ENCODE measurements at regions not wholly inside any gene's neighbourhood (a gene's known extent, or its start where the extent isn't known, plus 50 kb on each side); places are given as distances from the start of the nearest gene placed in this dataset.

GRCh38 chr1:94644352-94644751, 102.8 kb upstream of the F3 start:
- DNase-seq (ENCODE audit: low read depth), result no peak

- DNase-seq (ENCODE audit: low read depth), result no peak
Observed at GRCh38 chr1:94643819-94644218, 102.3 kb upstream of the F3 start.

- no peak for DNase-seq (ENCODE audit: low read depth)
Observed at GRCh38 chr1:94642617-94643321, 101.2 kb upstream of the F3 start.

- no peak for DNase-seq (ENCODE audit: low read depth)
Observed at GRCh38 chr1:94641990-94642389, 100.4 kb upstream of the F3 start.

GRCh38 chr1:94640125-94640524, 98.6 kb upstream of the F3 start:
- no peak for DNase-seq (ENCODE audit: low read depth)

GRCh38 chr1:94637121-94637520, 95.6 kb upstream of the F3 start:
- DNase-seq (ENCODE audit: low read depth), result no peak

- DNase-seq (ENCODE audit: low read depth), result no peak
Observed at GRCh38 chr1:94636624-94637023, 95.1 kb upstream of the F3 start.

GRCh38 chr1:94636100-94636499, 94.5 kb upstream of the F3 start:
- DNase-seq (ENCODE audit: low read depth), result no peak

GRCh38 chr1:94634977-94635416, 93.4 kb upstream of the F3 start:
- DNase-seq (ENCODE audit: low read depth), result no peak

GRCh38 chr1:94633051-94633450, 91.5 kb upstream of the F3 start:
- peak; percentile 75 for DNase-seq (ENCODE audit: low read depth)

GRCh38 chr1:94629259-94630181, 88.0 kb upstream of the F3 start:
- DNase-seq (ENCODE audit: low read depth), result no peak

GRCh38 chr1:94628499-94628843, 86.9 kb upstream of the F3 start:
- no peak for DNase-seq (ENCODE audit: low read depth)

- DNase-seq (ENCODE audit: low read depth), result no peak
Observed at GRCh38 chr1:94627771-94628498, 86.4 kb upstream of the F3 start.

GRCh38 chr1:94624203-94624602, 82.6 kb upstream of the F3 start:
- DNase-seq (ENCODE audit: low read depth), result no peak

- DNase-seq (ENCODE audit: low read depth), result no peak
Observed at GRCh38 chr1:94623560-94624148, 82.1 kb upstream of the F3 start.

GRCh38 chr1:94622757-94623156, 81.2 kb upstream of the F3 start:
- peak; percentile 47 for DNase-seq (ENCODE audit: low read depth)

GRCh38 chr1:94621802-94622201, 80.2 kb upstream of the F3 start:
- DNase-seq (ENCODE audit: low read depth), result no peak

GRCh38 chr1:94621395-94621794, 79.8 kb upstream of the F3 start:
- no peak for DNase-seq (ENCODE audit: low read depth)

- DNase-seq (ENCODE audit: low read depth), result no peak
Observed at GRCh38 chr1:94620345-94621031, 78.9 kb upstream of the F3 start.

- DNase-seq (ENCODE audit: low read depth), result no peak
Observed at GRCh38 chr1:94619731-94620130, 78.2 kb upstream of the F3 start.

GRCh38 chr1:94617957-94618739, 76.6 kb upstream of the F3 start:
- no peak for DNase-seq (ENCODE audit: low read depth)
